GM12865 (cell line): ENCODE measurements at regions not wholly inside any gene's neighbourhood (a gene's known extent, or its start where the extent isn't known, plus 50 kb on each side); places are given as distances from the start of the nearest gene placed in this dataset.

ENCODE experiments used
- DNase-seq: peaks from one replicate; pipeline ENCODE4 v3.0.0; 2010; ENCODE audit warnings: low read depth
- H3K4me3 ChIP-seq: 2 replicates; pipeline ENCODE4 v1.5.1; 2011; ENCODE audit warnings: mild to moderate bottlenecking, low read depth, low read length, control low read depth
- TF ChIP-seq, protein P1 (sequence below): IDR thresholded peaks from 2 replicates; pipeline ENCODE4 v1.5.1; 2011; ENCODE audit warnings: low read length, control low read depth, low read depth, inconsistent platforms; ENCODE audit not compliant: insufficient read depth; ENCODE audit errors: missing control alignments

DNA sequence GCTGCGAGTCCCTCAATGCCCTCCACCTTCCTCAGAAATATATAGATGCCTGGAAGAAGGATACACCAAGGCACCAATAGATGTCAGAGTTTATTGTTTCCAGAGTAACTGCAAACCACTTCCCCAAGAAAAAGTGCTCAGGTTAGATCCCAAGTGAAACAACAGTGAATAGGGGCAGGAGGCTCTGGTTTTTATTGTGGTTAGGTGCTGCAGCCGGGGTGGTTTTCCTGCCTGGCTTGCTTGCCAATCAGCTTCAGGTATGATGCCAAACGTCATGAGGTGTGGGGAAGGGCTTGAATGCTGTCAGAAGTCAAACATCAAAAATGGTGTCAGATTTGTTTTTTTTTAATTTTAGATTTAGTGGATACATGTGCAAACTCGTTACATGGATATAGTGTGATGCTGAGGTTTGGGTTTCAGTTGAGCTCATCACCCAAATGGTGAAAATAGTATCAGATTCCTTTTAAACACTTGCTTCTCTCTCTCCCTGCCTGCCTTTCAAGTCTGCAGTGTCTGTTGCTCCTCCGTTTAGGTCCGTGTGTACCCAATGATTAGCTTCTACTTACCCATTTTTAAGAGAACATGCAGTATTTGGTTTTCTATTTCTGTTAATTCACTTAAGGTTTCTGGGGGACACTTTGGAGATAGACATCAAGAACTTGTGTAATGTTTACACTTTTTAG, 1317.0 kb downstream of the MRPL39 start:
- peak; percentile 3 for DNase-seq
- TF ChIP-seq, protein P1, sequence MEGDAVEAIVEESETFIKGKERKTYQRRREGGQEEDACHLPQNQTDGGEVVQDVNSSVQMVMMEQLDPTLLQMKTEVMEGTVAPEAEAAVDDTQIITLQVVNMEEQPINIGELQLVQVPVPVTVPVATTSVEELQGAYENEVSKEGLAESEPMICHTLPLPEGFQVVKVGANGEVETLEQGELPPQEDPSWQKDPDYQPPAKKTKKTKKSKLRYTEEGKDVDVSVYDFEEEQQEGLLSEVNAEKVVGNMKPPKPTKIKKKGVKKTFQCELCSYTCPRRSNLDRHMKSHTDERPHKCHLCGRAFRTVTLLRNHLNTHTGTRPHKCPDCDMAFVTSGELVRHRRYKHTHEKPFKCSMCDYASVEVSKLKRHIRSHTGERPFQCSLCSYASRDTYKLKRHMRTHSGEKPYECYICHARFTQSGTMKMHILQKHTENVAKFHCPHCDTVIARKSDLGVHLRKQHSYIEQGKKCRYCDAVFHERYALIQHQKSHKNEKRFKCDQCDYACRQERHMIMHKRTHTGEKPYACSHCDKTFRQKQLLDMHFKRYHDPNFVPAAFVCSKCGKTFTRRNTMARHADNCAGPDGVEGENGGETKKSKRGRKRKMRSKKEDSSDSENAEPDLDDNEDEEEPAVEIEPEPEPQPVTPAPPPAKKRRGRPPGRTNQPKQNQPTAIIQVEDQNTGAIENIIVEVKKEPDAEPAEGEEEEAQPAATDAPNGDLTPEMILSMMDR: no peak
- H3K4me3 ChIP-seq: no peak overlapping the region

DNA sequence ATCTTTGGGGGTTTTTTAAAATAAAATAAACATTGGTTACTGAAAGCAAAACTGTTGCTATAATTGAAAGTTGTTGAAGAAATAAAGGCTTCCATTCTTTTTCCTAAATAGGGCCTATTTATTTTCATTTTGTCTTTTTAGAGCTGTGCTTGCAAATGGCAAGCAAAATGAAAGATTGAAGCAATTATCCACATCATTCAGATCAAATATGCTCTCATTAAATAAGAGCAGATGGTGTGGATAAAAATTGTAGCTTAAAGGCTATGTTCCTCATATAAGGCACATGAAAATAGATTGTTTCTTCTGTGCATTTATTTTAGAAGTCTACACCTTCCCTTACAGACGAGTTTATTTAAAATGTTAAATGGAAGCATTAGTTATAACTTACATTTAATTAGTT, 1317.7 kb downstream of the MRPL39 start:
- no peak for DNase-seq
- H3K4me3 ChIP-seq: no peak overlapping the region
- TF ChIP-seq, protein P1: no peak

DNA sequence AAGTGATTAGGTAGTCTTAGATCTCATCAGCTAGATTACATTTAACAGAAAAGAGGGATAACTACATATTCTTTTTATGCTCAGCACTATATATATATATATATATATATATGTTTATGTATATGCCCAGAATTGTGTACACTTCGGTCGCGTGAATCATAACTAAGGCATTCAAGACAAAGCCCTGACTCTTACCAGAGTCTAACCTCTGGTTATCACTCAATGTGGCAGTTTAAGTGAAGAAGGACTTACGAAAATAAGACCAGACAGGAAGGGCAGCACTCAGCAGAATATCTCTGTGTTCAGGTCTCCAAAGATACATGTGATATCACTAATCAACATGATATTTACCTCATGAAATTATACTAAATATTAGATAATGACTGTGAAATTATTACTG, 1326.7 kb downstream of the MRPL39 start:
- no peak for DNase-seq
- H3K4me3 ChIP-seq: no peak overlapping the region
- TF ChIP-seq, protein P1: no peak

DNA sequence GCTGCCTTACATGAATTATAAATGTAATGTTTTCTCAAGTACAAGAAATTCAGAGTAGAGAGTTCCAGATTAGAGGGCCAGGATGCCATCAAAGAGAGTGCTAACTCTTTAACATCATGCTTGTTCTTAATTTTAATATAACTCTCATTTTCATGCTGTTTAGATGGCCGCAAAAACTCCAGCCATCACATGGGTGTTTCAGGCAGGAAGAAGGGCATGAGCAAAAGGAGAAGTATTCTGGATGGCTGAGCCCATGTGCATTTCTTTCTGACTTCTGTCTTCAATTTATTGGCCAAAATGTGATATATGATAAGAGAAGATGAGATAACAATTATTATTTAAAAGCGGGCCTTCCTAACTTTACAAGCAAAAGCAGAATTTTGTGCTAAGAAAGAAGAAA, 1328.6 kb downstream of the MRPL39 start:
- no peak overlapping the region for H3K4me3 ChIP-seq
- no peak for DNase-seq
- TF ChIP-seq, protein P1: no peak

DNA sequence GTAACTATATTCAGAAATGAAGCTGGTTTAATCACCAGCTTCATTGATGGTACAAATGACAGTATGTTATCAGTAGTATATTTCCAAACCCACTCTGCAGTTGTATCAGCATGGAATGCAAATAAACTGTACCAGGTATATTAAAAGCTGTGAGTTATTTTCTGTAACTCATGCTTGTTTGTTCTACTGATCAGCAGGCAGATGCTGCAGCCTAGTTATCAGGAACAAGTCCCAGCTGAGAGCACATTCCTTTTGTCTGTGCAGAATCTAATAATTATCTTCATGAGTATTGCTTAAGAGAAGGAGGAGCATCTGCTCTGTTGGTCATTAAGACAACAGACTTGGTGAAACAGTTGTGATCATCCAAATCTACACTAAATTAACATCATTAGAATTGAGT, 1331.1 kb downstream of the MRPL39 start:
- TF ChIP-seq, protein P1: no peak
- DNase-seq: no peak
- H3K4me3 ChIP-seq: no peak overlapping the region

DNA sequence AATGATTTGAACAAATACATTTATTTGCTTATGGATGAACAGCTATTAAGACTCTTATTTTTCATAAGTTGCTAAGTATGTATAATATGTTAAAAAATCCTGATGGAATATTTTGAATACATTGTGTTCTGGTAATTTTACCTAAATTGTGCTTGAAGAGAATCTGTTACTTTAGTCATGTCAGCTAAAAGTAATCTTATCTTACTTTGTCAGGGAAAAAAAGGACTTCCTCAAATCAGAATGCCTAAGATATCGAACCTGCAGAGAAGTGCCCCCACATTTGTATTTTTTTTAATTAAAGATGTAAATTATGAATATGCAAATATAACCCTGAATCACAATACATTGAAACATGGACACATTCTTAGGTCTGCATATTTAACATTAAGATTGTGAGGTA, 1331.7 kb downstream of the MRPL39 start:
- TF ChIP-seq, protein P1: no peak
- DNase-seq: no peak
- H3K4me3 ChIP-seq: no peak overlapping the region

DNA sequence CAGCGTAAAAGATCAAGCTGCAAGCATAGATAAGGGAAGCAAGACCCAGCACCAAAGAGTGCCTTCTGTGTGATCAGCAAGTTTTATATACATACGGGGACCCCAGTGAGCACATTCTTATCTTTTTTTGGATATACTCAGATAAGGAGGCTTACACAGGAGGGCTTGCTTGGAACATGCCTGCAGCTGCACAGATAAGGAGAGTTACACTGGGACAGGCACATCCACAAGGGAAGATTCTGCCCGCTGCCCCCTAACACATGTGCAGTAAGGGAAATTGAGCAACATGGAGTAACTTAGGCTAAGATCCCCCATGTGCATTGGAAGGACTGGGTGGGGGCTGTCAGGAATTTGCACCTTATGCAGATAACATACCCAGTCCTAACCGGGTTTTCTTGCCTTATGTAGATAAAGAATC, 1334.8 kb downstream of the MRPL39 start:
- no peak for DNase-seq
- TF ChIP-seq, protein P1: no peak
- H3K4me3 ChIP-seq: no peak overlapping the region
